ENCODE measurements at regions not wholly inside any gene's neighbourhood (a gene's known extent, or its start where the extent isn't known, plus 50 kb on each side); places are given as distances from the start of the nearest gene placed in this dataset.

DNA sequence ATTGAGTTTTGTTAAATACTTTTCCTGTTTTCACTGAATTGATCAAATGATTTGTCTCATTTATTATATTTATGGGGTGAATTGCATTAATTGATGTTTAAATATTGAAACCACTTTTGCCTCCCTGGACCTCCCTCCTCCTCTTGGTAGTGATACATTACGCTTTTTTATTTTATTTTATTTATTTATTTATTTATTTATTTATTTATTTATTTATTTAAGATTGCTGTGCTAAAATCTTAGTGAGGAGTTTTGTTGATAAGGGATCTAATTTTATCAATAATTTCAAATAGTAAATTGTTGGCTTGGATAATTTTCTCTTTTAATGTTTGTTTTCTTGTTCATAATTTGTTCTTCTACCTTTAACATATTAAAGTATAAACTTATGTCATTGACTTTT lies 1281.0 kb upstream of the NXPH2 start:
- no peak for DNase-seq (ENCODE audit: low spot score)

DNA sequence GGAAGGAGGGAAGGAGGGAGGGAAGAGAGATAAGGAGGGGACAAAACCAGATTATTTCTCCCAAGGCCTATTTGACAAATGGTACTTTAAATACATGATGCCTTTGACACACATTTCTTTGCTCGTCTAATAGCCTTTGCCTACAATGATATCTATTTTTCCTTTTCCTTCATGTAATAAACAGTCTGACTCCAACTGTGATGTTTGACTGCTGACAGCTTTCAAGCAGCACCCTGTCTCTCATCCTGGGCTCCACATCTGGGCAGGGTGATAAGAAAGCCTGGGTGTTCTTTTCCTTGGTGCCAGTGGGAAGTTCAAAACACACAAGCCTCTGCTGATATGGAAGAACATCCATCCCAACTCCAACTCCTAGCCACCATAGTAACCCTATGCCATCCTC lies 1277.7 kb upstream of the NXPH2 start:
- no peak for DNase-seq (ENCODE audit: low spot score)

DNA sequence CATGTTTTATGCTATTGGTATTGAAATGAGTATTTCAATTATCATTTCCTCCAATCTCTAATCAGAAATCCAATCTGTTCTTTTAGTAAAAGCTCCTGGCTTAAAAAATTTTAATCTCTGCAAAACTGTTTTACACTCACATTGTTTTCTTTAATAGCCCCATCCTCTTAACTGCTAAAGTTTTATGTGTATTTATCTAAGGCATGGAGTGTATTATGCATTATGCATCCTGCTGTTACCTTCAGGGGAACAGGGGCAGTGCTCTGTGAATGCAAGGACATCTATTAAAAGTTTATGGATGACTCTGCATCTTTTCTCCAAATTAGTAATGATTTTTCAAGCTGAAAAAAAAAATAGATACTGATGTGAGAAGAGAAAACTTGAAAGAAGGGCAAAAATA lies 1261.6 kb upstream of the NXPH2 start:
- no peak for DNase-seq (ENCODE audit: low spot score)

DNA sequence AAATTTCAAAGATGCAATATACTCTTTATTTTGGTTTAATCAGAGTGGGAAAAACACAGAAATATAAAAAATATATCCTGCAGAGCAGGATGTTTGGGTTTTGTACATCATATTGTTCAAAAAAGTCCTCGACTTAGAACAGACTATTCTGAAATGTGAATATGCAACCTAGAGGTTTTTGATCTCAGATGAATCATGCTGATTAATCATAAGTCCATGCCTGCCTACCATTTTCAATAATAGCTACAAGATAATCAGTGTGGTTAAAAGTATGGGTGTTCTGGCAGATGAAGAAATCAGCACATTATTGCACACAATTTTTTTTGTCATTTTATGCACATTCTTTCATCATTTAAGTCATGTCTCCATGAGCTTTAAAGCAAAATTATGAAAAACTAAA lies 1261.0 kb upstream of the NXPH2 start:
- no peak for DNase-seq (ENCODE audit: low spot score)

DNA sequence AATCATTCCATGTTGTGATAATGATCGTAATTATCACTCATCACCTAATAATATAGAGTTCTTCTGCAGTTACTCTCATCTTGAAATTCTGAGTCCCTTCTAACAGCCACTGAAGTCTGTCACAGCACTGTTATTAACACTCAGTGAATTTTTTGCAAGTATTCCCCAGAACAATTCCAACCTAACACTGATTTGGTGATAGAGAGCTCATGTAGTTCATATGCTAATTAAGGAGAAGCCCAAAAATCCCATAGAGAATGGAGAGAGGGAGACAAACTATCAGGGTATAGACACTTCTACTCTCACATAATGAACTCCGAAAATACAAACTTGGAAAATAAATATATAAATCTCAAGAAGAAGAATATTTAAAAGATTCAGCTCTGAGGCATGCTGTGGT lies 1253.4 kb upstream of the NXPH2 start:
- no peak for DNase-seq (ENCODE audit: low spot score)

DNA sequence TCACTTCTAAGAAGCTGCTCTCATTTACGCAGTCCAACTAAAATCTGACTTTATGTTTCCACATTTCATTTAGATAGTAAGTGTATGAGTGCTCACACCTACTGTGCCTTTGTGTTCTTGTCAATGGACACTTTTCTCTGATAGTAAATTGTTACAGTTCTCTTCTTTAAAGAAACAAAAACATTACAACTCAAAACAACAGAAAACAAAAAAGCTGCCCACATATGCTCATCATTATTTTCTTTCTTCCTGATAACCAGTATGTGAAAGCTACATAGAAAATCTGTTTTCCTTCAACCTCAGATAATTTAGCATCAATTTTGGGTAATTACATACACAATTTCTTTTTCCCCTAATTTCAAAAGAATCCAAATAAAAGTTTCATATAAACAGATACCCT lies 1247.8 kb upstream of the NXPH2 start:
- DNase-seq (ENCODE audit: low spot score), result no peak

DNA sequence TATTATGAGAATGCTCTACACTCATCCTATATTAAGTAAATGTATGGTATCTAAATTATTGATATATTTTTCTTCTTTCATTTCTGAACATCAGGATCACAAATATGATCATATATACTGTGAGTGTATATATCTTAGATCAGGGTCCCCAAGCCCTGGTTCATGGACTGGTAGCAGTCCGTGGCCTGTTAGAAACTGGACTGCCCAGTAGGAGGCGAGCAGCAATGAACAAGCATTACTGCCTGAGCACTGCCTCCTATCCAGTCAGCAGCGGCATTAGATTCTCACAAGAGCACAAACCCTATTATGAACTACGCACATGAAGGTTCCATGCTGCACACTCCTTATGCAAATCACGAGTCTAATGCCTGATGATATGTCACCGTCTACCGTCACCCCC lies 1247.1 kb upstream of the NXPH2 start:
- no peak for DNase-seq (ENCODE audit: low spot score)

DNA sequence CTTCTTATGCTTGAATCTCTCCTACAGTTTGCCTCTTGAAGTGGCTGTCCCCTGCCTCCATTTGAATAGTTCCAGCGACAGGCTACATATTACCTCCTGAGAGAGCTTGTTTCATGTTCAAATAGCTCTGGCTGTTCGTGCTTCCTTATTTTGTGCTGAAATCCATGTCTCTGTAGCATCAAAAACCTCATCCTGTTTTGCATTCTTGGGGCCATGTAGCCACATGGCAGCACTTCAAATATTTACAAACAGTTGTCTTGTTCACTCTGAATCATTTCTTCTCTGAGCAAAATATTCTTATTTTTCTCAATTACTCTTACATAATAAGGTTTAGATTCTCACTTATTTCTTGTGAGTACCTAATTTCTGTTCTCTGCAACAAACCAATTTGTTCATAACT lies 1243.1 kb upstream of the NXPH2 start:
- DNase-seq (ENCODE audit: low spot score), result no peak

DNA sequence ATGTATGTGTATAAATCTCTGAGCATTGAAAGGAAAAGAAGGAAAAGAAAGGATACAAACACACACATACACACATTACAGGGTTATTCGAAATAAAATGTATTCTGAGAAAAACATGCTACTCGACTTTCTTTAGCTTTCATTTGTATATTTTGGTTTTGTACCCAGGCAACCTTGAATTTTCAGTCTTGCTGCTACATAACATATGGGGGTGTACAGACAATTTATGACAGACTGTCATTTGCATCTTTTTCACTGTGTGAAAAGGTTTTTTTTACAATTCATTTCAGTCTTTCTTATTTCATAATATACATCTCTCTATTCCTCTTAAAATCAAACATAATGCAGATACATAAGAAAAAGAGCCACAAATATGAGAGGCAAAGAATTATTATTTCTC lies 1238.4 kb upstream of the NXPH2 start:
- no peak for DNase-seq (ENCODE audit: low spot score)

DNA sequence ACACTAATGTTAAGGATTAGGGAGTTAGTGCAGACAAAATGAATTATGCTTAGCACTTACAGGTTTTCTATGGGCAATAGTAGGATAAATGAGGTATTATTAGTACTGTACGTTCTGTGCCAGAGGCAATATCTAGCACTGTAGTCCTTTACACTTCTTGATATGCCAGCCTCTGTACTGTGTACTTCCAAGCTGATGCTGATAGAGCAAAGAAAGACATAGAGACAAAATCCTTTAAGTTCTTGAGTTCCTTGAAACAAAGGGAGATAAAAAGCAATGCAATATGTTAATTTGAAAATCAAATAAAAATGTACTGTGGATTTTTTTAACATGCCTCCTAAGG lies 1234.0 kb upstream of the NXPH2 start:
- no peak for DNase-seq (ENCODE audit: low spot score)

DNA sequence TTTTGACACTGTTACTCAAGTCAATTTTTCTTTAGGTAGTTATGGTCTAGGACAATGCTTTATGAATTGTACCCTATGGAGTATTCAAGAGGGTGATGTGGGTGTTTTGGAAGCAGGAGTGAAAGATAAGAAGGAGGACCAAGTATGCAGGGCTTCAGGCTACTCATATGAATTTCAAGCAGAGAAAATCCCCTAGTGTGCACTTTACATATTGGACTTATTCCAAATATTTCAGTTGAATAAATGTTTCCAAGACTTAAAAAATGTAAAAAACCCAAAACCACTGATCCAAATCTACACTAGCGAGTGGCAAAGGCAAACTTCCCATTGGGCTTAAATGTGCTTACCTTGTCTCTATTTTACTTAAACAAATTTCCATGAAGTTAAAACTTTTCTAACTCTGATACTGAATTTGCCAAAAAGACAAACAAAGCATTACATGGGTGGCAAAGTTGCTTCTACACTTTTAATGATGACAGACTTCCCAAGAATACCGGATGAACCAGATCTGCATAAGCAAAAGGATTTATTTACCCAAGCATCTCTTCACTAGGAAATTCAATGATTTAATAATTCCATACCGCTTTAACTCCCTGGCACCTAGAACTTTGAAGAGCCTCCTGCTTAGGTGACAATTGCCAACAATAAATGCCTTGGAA lies 1233.5 kb upstream of the NXPH2 start:
- no peak for DNase-seq (ENCODE audit: low spot score)

DNA sequence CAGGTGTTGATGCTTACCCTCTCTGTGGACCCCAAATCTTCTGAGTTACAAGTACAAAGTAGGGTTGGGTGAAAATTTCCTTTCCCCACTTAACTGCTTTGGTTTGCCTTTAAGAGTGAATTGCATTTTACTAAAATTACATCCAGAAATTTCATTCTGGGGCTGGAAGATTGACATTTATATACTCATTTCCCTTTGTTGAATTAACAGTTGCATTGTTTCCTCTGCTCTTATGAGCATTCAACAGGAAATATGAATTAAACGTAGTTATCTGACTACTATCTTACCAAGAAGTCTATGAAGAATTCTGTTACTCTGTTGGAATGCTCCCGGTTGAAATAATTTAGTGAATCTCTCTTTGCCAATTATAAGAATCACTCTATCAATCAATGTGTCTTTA lies 1231.1 kb upstream of the NXPH2 start:
- no peak for DNase-seq (ENCODE audit: low spot score)

DNA sequence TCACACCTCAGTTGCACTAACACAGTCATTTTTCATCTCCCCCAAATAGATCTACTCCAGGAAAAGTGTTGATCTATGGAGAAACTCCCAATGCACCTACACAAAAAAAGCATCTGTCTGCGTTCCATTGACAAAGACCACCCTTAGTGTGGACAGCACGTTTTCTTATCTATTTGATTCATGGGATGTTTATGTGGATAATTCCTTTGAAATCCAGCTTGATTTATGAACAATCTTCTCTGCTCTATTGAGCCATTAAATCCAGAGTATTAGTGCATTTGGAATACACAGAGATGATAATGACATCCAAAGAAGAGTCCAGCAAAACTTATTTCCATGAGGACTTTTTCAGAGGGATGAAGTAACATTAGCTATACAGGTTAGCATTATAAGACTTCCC lies 1221.9 kb upstream of the NXPH2 start:
- DNase-seq (ENCODE audit: low spot score), result no peak

DNA sequence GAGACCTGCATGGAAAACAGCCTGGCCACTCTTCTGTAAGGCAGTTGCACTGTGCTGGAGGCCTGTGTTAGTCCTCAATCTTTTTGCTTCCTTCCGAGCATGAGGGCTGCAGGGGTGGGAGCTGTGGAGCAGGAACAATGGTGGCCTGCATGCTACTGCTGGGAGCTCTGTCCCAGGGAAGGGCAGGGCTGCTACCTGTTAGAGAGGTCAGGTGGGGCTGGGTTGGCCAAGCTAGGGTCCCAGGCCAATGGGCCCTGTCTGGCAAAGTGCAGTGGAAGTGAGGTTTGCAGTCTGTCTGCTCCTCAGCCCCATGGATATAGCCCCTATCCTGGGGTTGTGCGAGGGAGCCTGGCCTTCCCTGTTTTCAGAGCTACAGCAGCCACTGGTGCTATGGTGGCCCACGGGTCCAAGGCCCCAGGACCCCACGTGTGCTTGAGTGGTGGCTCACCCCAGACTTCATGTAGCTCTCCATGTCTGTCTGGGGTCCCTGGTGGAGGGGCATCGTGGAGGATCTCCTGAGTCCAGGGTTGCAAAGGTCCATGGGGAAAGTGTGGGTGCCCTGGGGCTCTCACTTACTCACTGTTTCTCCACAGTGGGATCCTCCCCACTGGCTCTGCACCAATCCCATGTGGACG lies 1212.6 kb upstream of the NXPH2 start:
- no peak for DNase-seq (ENCODE audit: low spot score)

DNA sequence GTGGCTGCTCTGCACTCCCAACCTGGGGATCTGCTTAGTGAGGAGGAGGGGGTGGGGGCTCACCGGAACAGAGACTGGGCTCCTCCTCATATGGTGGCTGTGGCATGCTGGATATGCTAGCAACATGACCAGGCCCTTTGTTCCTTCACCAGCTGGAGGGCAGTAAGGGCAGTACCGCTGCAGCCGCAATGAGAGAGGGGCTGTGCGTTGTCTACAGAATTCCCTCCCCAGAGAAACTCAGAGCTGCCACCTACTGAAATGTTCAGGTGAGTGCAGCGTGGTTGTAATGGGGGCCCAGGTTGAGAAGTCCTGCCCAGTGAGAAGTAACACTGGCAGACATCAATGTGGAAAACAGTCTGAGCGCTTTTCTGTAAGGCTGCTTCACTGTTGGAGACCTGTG lies 1211.9 kb upstream of the NXPH2 start:
- peak; percentile 18 for DNase-seq (ENCODE audit: low spot score)

DNA sequence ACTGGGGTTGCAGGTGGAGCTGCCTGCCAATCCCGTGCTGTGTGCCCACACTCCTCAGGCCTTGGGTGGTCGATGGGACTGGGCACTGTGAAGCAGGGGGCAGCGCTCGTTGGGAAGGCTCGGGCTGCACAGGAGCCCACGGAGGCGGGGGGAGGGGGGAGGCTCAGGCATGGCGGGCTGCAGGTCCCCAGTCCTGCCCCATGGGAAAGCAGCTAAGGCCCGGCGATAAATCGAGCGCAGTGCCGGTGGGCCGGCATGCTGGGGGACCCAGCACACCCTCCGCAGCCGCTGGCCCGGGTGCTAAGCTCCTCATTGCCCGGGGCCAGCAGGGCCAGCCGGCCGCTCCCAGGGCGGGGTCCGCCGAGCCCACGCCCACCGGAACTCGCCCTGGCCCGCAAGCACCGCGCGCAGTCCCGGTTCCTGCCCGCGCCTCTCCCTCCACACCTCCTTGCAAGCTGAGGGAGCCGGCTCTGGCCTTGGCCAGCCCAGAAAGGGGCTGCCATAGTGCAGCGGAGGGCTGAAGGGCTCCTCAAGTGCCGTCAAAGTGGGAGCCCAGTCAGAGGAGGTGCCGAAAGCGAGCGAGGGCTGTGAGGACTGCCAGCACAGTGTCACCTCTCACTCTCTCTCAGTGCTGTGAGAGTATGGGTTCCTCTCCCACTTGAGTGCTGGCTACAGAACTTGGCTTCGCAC lies 1210.6 kb upstream of the NXPH2 start:
- DNase-seq (ENCODE audit: low spot score), result no peak

DNA sequence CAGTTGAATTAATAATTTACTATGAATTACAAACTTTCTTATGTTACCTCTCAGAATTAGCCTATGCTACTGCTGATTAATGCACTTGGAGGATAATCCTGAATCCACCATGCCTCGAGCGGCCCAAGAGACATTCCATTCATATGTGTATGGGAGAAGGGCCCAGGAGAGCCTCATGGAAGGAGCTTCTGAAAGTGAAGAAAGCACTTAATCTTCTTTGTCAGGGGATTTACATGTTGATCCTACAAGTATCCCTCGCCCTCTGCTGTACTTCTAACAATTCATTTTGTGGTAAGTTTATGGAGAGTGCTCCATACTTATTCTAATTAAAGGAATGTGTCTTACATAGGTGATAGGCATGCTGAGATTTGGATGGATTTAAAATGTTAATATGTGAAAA lies 1189.1 kb upstream of the NXPH2 start:
- DNase-seq (ENCODE audit: low spot score), result no peak

DNA sequence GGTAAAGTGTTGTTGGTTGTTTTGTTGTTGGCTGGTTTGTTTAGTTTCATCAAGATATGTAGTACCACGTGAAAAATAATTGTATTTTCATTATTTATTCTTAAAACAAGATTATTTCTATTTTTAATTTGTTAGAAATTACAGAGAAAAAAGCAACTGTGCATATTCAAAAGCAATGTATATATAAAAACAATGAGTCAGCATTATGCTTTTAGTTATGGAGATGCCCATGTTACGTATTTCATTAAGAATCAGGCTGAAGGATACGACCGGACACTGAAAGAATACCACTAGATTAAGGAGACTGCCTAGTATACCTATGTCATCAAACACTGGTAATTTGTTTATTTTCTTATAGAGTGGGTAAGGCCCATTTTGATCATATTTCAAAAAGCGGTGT lies 1188.4 kb upstream of the NXPH2 start:
- DNase-seq (ENCODE audit: low spot score), result no peak

DNA sequence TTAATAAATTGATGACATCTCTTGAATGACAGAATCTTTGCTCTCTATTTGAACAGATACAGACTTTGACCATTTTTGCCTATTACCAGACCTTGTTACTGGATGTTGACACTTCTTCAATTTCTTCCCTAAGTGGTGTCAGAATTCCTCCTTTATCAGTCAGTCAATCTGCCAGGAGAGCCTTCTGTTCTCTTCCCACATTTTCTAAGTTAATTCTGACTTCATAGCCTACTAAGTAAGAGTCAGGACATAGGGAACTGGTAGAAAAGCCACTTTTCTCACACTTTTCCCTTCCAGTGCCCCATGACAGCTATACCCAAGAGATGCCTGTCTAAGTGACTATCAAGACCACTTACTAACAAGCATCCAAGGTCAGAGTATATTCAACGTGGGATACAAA lies 1187.5 kb upstream of the NXPH2 start:
- no peak for DNase-seq (ENCODE audit: low spot score)

DNA sequence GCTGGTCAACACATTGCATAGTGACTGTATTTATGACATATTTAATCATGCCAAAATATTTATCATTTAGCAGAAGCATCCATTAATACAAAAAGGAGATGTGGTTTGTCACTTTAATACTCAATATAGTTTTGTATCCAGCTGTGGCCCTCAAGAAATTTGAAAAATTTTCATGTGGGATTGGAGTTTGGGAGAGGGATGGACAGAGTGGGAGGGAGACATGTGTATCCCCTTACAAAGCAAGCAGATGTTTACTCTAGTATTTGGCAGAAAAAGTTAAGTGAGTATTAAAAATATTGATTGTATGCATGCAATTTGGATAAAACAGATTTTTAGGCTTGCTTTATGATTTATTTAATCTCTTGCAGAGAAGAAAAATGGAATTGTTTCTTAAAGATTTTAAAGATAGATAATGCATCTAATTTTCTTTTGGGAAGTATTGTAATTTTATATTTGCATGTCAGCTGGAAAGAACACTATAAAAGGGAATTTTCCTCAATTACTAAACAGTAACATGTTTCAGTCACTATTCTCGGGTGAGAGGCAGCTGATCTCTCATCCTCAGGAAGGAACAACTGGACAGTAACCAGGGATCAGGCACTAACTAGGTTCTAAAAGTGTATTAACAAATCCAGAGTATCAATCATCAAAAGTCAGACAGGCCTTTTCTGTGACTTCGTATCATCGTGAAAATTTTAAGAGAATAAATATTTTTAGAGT lies 1184.7 kb upstream of the NXPH2 start:
- DNase-seq (ENCODE audit: low spot score), result no peak

DNA sequence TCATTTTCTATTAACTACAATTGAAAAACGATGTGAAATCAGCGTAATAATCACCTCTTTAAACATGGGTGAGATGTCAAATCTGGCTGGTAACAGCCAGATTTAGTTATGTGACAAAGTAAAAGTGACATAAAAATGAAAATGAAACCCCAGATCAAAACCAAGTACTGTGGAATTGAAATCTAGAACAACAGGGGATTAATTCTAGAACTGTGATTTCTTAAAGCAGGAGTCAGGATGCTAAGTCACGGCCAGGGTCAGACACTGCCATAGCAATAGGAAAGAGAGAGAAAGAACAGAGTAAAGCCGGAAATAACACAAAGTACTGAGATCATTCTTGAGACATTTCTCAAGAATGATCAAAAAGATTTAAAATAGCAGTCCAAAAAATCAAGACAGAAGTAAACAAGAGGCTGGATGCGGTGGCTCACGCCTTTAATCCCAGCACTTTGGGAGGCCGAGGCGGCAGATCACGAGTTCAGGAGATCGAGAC lies 1183.7 kb upstream of the NXPH2 start:
- DNase-seq (ENCODE audit: low spot score), result no peak

DNA sequence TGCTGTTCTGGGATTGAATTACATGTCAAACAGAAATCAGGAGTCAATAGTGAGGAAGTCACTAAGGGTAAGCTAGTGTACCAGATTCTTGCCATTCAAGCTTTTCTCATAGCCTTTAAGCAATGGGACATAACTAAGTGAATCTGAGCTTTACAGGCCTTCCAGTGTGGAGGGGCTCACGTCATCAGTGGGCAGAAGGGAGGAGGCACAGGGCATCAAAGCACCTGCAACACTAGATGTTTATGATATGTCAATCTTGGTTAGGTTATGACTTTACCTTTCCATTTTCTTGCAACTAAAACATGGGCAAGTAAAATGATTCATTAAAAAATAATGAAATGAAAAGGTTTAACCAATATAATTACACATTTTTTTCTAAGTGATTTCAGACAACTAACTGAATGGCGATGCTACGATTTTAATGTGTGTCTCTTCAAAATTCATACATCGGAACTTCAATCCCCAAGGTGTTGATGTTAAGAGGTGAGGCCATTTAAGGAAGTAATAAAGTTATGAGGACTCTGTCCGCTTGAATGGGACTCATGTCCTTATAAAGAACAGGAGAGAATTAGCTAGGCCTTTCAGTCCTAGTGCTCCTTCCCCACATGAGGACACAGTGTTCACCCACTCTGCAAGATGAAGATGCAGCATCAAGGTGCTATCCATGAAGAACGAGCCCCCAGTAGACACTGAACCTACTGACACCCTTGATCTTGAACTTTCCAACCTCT lies 1169.2 kb upstream of the NXPH2 start:
- DNase-seq (ENCODE audit: low spot score), result no peak
